ENCODE measurements at regions not wholly inside any gene's neighbourhood (a gene's known extent, or its start where the extent isn't known, plus 50 kb on each side); places are given as distances from the start of the nearest gene placed in this dataset.

DNA sequence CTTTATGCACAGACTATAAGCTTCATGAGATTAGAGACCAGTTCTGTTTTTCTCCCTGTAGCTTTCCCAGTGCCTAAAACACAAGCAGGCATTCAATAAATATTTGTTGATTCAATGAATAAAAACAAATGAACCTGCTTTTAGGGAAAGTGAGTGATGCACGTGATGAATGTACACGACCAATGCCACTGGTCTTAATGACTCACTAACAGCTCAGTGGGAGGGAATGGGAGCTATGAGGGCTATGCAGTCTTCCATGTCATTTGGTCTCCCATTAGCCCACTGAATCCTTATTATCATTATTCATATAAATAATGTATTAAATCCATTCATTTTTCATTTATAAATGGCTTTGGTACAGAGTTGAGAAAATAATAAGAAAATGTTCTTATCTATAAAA is 247.4 kb downstream of the FBXO8 start:
- TF ChIP-seq, protein P1, sequence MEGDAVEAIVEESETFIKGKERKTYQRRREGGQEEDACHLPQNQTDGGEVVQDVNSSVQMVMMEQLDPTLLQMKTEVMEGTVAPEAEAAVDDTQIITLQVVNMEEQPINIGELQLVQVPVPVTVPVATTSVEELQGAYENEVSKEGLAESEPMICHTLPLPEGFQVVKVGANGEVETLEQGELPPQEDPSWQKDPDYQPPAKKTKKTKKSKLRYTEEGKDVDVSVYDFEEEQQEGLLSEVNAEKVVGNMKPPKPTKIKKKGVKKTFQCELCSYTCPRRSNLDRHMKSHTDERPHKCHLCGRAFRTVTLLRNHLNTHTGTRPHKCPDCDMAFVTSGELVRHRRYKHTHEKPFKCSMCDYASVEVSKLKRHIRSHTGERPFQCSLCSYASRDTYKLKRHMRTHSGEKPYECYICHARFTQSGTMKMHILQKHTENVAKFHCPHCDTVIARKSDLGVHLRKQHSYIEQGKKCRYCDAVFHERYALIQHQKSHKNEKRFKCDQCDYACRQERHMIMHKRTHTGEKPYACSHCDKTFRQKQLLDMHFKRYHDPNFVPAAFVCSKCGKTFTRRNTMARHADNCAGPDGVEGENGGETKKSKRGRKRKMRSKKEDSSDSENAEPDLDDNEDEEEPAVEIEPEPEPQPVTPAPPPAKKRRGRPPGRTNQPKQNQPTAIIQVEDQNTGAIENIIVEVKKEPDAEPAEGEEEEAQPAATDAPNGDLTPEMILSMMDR (IDR thresholded peaks at IDR 0.05): no peak
- Histone ChIP-seq H3K27me3 (no peaks in the 10 kb centered on the region), H3K4me1 (no peaks in the 10 kb centered on the region), H3K27ac (no peak overlapping the region), H3K9me3 (no peaks in the 10 kb centered on the region), H3K36me3 (no peaks in the 10 kb centered on the region), H3K4me3 (no peak overlapping the region)
- DNase-seq (no peak), ATAC-seq (no peak)
- intact Hi-C loops (cut with DNase I): no loop called here

DNA sequence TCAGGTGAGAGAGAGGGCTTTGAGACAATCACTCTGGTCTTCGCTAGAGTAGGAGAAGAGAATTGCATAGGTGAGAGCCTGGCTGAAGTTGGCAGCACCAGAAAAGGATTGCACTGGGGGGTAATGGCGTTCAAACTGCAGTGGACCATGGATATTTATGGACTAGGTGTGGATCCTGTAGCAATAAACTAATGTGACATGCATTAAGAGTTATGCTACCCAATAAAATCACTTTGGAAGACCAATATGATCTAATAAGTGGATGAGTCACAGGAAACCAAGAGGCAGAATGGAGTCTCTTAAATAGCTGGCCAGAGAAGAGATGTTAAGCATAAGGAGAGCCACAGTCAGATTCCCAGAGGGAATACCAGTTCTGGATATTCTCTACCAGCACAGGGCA is 259.8 kb downstream of the FBXO8 start:
- ATAC-seq (no peak), DNase-seq (no peak)
- intact Hi-C loops (cut with DNase I): no loop called here
- Histone ChIP-seq H3K27ac (no peak overlapping the region), H3K36me3 (no peaks in the 10 kb centered on the region), H3K27me3 (no peaks in the 10 kb centered on the region), H3K9me3 (no peaks in the 10 kb centered on the region), H3K4me3 (no peak overlapping the region), H3K4me1 (no peaks in the 10 kb centered on the region)
- TF ChIP-seq, protein P1 (IDR thresholded peaks at IDR 0.05): no peak

DNA sequence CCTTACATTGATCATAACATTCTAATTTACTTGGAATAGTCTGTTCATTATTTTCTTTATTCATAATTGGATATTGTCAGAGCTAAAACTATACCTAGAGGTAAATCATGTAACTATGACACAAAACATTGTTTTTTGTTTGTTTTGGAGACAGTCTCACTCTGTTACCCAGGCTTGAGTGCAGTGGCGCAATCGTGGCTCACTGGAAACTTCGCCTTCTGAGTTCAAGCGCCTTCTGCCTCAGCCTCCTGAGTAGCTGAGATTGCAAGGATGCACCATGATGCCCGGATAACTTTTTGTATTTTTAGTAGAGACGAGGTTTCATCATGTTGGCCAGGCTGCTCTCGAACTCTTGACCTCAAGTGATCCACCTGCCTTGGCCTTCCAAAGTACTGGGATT is 265.2 kb downstream of the FBXO8 start:
- no peaks in the 10 kb centered on the region for H3K36me3 ChIP-seq
- TF ChIP-seq, protein P1 (IDR thresholded peaks at IDR 0.05): no peak
- no peaks in the 10 kb centered on the region for H3K27me3 ChIP-seq
- no peaks in the 10 kb centered on the region for H3K4me1 ChIP-seq
- intact Hi-C loops (cut with DNase I): no loop called here
- H3K27ac ChIP-seq: no peak overlapping the region
- DNase-seq (no peak), ATAC-seq (no peak)
- no peaks in the 10 kb centered on the region for H3K9me3 ChIP-seq
- no peak overlapping the region for H3K4me3 ChIP-seq

DNA sequence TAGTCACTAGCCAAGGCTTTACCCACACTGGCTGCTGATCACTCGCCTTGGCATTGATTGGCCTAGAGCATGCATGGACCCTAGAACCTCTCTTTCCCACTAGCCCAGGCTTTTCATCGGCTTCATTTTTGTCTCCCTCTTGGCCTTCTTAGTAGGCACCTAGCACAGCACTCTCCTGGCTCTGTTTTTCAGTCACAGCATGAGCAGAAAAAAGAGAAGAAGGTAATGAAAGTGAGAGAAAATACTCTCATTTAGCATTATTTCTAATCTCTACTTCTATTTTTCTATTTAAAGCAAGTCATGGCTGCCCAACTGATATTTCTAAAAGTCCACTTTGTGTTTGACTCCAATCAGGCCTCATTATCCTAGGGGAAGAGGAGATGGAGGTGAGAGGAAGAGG is 267.2 kb downstream of the FBXO8 start:
- DNase-seq (no peak), ATAC-seq (no peak)
- no peaks in the 10 kb centered on the region for H3K36me3 ChIP-seq
- H3K4me1 ChIP-seq: no peaks in the 10 kb centered on the region
- no peaks in the 10 kb centered on the region for H3K27me3 ChIP-seq
- no peaks in the 10 kb centered on the region for H3K9me3 ChIP-seq
- no peak overlapping the region for H3K4me3 ChIP-seq
- TF ChIP-seq, protein P1 (IDR thresholded peaks at IDR 0.05): no peak
- no peak overlapping the region for H3K27ac ChIP-seq
- intact Hi-C loops (cut with DNase I): no loop called here

DNA sequence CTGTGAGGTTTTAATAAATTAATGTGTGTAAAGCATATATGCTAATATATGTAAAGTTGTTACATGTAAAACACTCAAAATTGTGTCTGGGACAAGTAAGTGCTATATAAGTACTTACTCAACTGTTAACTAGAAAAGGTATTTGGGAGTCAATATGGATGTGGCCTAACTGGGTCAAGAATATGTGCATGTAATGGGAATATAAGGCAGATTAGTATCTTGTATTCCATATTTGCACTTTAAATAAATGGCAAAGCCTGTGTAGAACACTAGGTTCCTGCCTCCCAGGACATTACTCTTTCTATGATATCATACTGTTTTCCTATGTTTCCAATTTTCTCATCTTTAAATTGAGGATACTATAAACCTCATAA is 270.6 kb downstream of the FBXO8 start:
- TF ChIP-seq, protein P1 (IDR thresholded peaks at IDR 0.05): no peak
- intact Hi-C loops (cut with DNase I): no loop called here
- no peak for ATAC-seq

More for the DNA sequence above, 270.6 kb downstream of the FBXO8 start:
- no peaks in the 10 kb centered on the region for H3K4me1 ChIP-seq
- no peaks in the 10 kb centered on the region for H3K27me3 ChIP-seq
- DNase-seq: no peak
- no peaks in the 10 kb centered on the region for H3K36me3 ChIP-seq
- H3K9me3 ChIP-seq: no peaks in the 10 kb centered on the region
- H3K4me3 ChIP-seq: no peak overlapping the region
- no peak overlapping the region for H3K27ac ChIP-seq
